Osteoblast (primary cell): ENCODE measurements at regions not wholly inside any gene's neighbourhood (a gene's known extent, or its start where the extent isn't known, plus 50 kb on each side); places are given as distances from the start of the nearest gene placed in this dataset.

Experiments used
- DNase-seq: peaks from one replicate; pipeline ENCODE4 v3.0.0; 2011; ENCODE audit warnings: low spot score, mixed read lengths; ENCODE audit not compliant: insufficient read length; ENCODE audit errors: missing footprints
- H2AFZ ChIP-seq: 2 replicates; pipeline ENCODE4 v1.6.0; 2011; ENCODE audit warnings: mild to moderate bottlenecking, low read length
- H3K27ac ChIP-seq: 2 replicates; pipeline ENCODE4 v1.5.1; 2011; ENCODE audit warnings: mild to moderate bottlenecking, low read depth, low read length, moderate library complexity
- H3K27me3 ChIP-seq: 2 replicates; pipeline ENCODE4 v1.6.0; 2012; ENCODE audit warnings: mild to moderate bottlenecking, control low read depth, inconsistent platforms, low read length, moderate library complexity; ENCODE audit not compliant: insufficient read depth
- H3K36me3 ChIP-seq: 2 replicates; pipeline ENCODE4 v1.5.1; 2011; ENCODE audit warnings: mild to moderate bottlenecking, low read length, control low read depth, moderate library complexity; ENCODE audit not compliant: insufficient read depth
- H3K4me1 ChIP-seq: 2 replicates; pipeline ENCODE4 v1.5.1; 2011; ENCODE audit warnings: mild to moderate bottlenecking, low read length, control low read depth, moderate library complexity; ENCODE audit not compliant: insufficient read depth
- H3K4me2 ChIP-seq: 2 replicates; pipeline ENCODE4 v1.6.0; 2011; ENCODE audit warnings: mild to moderate bottlenecking, low read length; ENCODE audit not compliant: insufficient read depth
- H3K4me3 ChIP-seq: fragments of 200-600 bp; sonication (generic); 3 replicates; pipeline ENCODE4 v1.5.1; 2012; ENCODE audit warnings: mild to moderate bottlenecking, low read length, inconsistent platforms; ENCODE audit not compliant: insufficient read depth
- H3K79me2 ChIP-seq: 2 replicates; pipeline ENCODE4 v1.6.0; 2012; ENCODE audit warnings: mild to moderate bottlenecking, low read length, control low read depth, inconsistent platforms; ENCODE audit not compliant: insufficient read depth
- H3K9me3 ChIP-seq: 2 replicates; pipeline ENCODE4 v1.5.1; 2011; ENCODE audit warnings: low read depth, low read length, control low read depth
- H4K20me1 ChIP-seq: 2 replicates; pipeline ENCODE4 v1.6.0; 2012; ENCODE audit warnings: mild to moderate bottlenecking, low read length, control low read depth; ENCODE audit not compliant: insufficient read depth
- TF ChIP-seq, protein P1 (sequence below): IDR thresholded peaks from 2 replicates; pipeline ENCODE4 v1.5.1; 2011; ENCODE audit warnings: mild to moderate bottlenecking, low read depth, low read length, moderate library complexity; ENCODE audit errors: extremely low read depth

DNA sequence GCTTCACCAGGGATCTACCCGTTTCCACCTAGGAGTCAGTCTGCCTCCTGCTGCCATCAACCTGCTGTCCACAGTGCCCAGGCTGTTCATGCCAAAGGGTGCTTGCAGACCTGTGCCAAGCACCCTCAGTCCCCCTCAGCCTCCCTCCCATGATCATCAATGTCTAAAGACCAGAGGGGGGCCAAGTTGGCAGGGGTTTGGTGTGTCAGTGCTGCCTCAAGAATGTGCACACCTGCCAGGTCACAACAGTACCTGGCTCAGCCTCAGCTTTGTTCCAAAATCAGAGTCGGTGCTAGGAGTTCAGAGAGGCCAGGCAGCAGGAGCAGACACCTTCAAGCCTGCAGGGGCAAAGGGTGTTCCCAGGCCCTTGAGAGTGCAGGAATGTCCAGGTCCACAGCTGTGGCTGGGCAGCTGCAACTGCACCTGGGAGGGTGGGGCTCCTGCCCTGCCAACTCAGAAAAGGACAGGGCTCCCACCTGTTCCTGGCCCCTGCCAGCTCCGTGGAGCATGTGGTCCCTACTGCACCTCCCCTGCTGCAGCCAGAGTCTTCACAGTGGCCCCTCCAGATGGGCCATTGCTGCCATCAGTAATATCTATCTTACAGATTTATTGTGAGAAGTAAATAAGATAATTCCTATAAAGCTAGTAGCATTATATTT lies 219.5 kb downstream of the POLR1F start:
- no peaks in the 10 kb centered on the region for H4K20me1 ChIP-seq
- no peak for DNase-seq
- TF ChIP-seq, protein P1, sequence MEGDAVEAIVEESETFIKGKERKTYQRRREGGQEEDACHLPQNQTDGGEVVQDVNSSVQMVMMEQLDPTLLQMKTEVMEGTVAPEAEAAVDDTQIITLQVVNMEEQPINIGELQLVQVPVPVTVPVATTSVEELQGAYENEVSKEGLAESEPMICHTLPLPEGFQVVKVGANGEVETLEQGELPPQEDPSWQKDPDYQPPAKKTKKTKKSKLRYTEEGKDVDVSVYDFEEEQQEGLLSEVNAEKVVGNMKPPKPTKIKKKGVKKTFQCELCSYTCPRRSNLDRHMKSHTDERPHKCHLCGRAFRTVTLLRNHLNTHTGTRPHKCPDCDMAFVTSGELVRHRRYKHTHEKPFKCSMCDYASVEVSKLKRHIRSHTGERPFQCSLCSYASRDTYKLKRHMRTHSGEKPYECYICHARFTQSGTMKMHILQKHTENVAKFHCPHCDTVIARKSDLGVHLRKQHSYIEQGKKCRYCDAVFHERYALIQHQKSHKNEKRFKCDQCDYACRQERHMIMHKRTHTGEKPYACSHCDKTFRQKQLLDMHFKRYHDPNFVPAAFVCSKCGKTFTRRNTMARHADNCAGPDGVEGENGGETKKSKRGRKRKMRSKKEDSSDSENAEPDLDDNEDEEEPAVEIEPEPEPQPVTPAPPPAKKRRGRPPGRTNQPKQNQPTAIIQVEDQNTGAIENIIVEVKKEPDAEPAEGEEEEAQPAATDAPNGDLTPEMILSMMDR: no peak

DNA sequence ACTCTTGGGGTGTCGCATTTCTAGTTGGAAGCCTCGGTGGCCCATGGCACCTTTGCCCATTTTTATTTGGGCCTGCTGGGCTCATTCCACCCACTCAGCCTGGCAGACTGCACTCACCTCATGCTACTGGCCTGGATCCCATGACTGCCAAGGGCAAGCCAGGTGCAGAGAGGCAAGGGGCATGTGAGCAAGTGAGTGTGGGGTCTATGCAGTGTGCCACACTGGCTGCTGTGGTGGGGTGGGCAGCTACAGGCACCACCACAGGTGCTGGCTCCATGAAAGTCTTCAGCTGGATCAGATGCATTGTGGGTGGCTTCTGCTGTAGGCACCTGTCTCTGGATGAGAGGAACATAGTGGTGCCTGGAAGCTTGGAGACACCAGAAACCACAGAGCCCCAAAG lies 220.8 kb downstream of the POLR1F start:
- Histone ChIP-seq H3K4me1 (no peaks in the 10 kb centered on the region), H3K4me2 (no peak overlapping the region), H3K36me3 (no peaks in the 10 kb centered on the region), H3K4me3 (no peak overlapping the region), H3K27ac (no peak overlapping the region), H3K79me2 (no peaks in the 10 kb centered on the region), H3K27me3 (no peaks in the 10 kb centered on the region), H2AFZ (no peak overlapping the region), H4K20me1 (no peaks in the 10 kb centered on the region), H3K9me3 (no peaks in the 10 kb centered on the region)
- no peak for DNase-seq
- TF ChIP-seq, protein P1: no peak

More for the DNA sequence above, 219.5 kb downstream of the POLR1F start:
- Histone ChIP-seq H3K27ac (no peak overlapping the region), H3K4me2 (no peak overlapping the region), H3K36me3 (no peaks in the 10 kb centered on the region), H3K27me3 (no peaks in the 10 kb centered on the region), H3K4me1 (no peaks in the 10 kb centered on the region), H3K4me3 (no peak overlapping the region), H3K79me2 (no peaks in the 10 kb centered on the region), H3K9me3 (no peaks in the 10 kb centered on the region), H2AFZ (no peak overlapping the region)

DNA sequence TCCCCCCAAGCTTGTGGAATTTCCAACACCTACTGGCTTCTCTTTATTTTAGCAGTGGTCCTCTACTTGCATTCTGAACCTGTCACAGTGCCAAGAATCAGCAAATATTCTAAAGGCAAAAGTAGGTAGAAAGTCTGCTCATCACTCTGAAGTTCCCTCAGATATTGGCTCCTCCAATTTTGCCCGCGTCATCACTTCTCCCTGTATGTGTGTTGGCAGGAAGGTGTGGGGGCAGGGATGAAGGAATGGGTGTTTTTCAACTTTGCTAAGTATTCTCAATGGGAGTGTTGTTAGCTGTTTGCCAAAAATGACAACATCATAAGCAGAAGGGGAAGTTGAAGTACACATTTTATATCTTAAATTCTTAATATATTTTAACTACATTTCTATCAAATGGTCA lies 226.2 kb downstream of the POLR1F start:
- H3K27ac ChIP-seq: no peak overlapping the region
- TF ChIP-seq, protein P1: no peak
- no peaks in the 10 kb centered on the region for H3K79me2 ChIP-seq
- no peak overlapping the region for H3K4me2 ChIP-seq
- H4K20me1 ChIP-seq: no peaks in the 10 kb centered on the region
- H2AFZ ChIP-seq: no peak overlapping the region
- H3K9me3 ChIP-seq: no peaks in the 10 kb centered on the region
- H3K4me1 ChIP-seq: no peaks in the 10 kb centered on the region
- no peaks in the 10 kb centered on the region for H3K36me3 ChIP-seq
- H3K27me3 ChIP-seq: no peaks in the 10 kb centered on the region
- no peak overlapping the region for H3K4me3 ChIP-seq
- no peak for DNase-seq

DNA sequence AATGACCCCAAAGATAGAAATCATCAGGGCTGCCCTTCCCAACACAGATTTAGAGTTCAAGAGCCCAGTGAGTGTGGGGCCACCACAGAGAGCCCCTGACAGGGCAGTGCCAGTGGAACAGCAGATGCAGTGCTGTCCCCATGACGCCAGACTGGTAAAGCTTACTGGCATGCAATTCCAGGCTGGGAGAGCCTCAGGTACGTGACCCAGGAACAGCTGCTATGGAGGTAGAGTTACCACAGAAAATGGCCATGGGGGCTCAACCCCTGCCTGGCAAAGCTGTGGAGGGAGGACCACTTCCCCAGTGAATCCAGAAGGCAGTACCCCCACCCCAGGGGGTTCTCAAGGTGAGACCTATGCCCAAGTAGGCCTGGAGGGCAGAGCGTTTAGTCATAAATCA lies 228.5 kb downstream of the POLR1F start:
- TF ChIP-seq, protein P1: no peak

More for the DNA sequence above, 228.5 kb downstream of the POLR1F start:
- Histone ChIP-seq H3K4me2 (no peak overlapping the region), H3K27ac (no peak overlapping the region), H3K4me3 (no peak overlapping the region), H3K27me3 (no peaks in the 10 kb centered on the region), H3K9me3 (no peaks in the 10 kb centered on the region), H4K20me1 (no peaks in the 10 kb centered on the region), H3K36me3 (no peaks in the 10 kb centered on the region), H3K79me2 (no peaks in the 10 kb centered on the region), H3K4me1 (no peaks in the 10 kb centered on the region), H2AFZ (no peak overlapping the region)
- DNase-seq: no peak
